K562 (cell line): ENCODE measurements at regions not wholly inside any gene's neighbourhood (a gene's known extent, or its start where the extent isn't known, plus 50 kb on each side); places are given as distances from the start of the nearest gene placed in this dataset.

Experiments used
- ARID3B ChIP-seq: fragments of 250-450 bp; sonication (Bioruptor Pico); IDR thresholded peaks from 2 replicates; pipeline ENCODE4 v1.4.0; 2020; ENCODE audit warnings: borderline replicate concordance
- BRD9 ChIP-seq: fragments of 450-650 bp; IDR thresholded peaks from 2 replicates; pipeline ENCODE4 v1.6.1; 2018; ENCODE audit warnings: low read depth; ENCODE audit not compliant: partially characterized antibody
- CBX5 ChIP-seq: IDR thresholded peaks from 2 replicates; pipeline ENCODE4 v1.6.1; 2014; ENCODE audit warnings: low read depth, borderline replicate concordance
- CSDE1 ChIP-seq, 2 experiments: fragments of 450-650 bp; IDR thresholded peaks; 2 replicates each; pipeline ENCODE4 v1.6.1; 2016; ENCODE audit warnings: mild to moderate bottlenecking in 1 of 2
- CTCFL ChIP-seq: IDR thresholded peaks from 2 replicates; pipeline ENCODE4 v1.6.1; 2011; ENCODE audit warnings: borderline replicate concordance, low read depth, mild to moderate bottlenecking, moderate library complexity, low read length; ENCODE audit not compliant: insufficient read depth, poor library complexity, severe bottlenecking
- DPF2 ChIP-seq: fragments of 450-650 bp; IDR thresholded peaks from 2 replicates; pipeline ENCODE4 v1.6.1; 2016
- HES1 ChIP-seq: fragments of 450-650 bp; IDR thresholded peaks from 2 replicates; pipeline ENCODE4 v1.6.1; 2016; ENCODE audit warnings: low read depth, mild to moderate bottlenecking, moderate library complexity
- KDM4B ChIP-seq, 2 experiments: fragments of 450-650 bp in 1 of 2; sonication (generic) in 1 of 2; IDR thresholded peaks; 2 replicates each; pipeline ENCODE4 v1.6.1; 2016 to 2017; ENCODE audit warnings: borderline replicate concordance in 2 of 2, antibody characterized with exemption in 1 of 2, low read depth in 1 of 2, mild to moderate bottlenecking in 1 of 2
- POLR3A ChIP-seq: IDR thresholded peaks from 2 replicates; pipeline ENCODE4 v1.6.1; 2011; ENCODE audit warnings: borderline replicate concordance, mild to moderate bottlenecking, moderate library complexity; ENCODE audit not compliant: insufficient read length, insufficient read depth; ENCODE audit errors: extremely low read depth
- RFX5 ChIP-seq: IDR thresholded peaks from 2 replicates; pipeline ENCODE4 v1.6.1; 2011; ENCODE audit warnings: low read depth, mild to moderate bottlenecking, improper control_type of control experiment, low read length
- SMC3 ChIP-seq: conservative IDR thresholded peaks from 2 replicates; pipeline ENCODE4 v1.6.1; 2011; ENCODE audit warnings: low read depth, low read length, improper control_type of control experiment; ENCODE audit not compliant: insufficient read depth
- SRSF3 ChIP-seq: fragments of 200-400 bp; formaldehyde crosslinking; IDR thresholded peaks from 2 replicates; pipeline ENCODE4 v1.6.1; 2016; ENCODE audit warnings: mild to moderate bottlenecking, low read length, moderate library complexity; ENCODE audit not compliant: insufficient read depth
- USF2 ChIP-seq: sonication (generic); formaldehyde crosslinking; IDR thresholded peaks from 2 replicates; pipeline ENCODE4 v1.5.0; 2020; ENCODE audit warnings: missing genetic modification reagents
- ZBTB17 ChIP-seq: fragments of 450-650 bp; formaldehyde crosslinking; IDR thresholded peaks from 2 replicates; pipeline ENCODE4 v1.4.0; 2020; ENCODE audit warnings: mild to moderate bottlenecking
- ZC3H4 ChIP-seq: sonication (generic); formaldehyde crosslinking; IDR thresholded peaks from 2 replicates; pipeline ENCODE4 v1.9.0; 2021; ENCODE audit warnings: missing genetic modification reagents, borderline replicate concordance
- ZFP1 ChIP-seq: fragments of 450-650 bp; formaldehyde crosslinking; IDR thresholded peaks from 2 replicates; pipeline ENCODE4 v1.4.0; 2020; ENCODE audit warnings: mild to moderate bottlenecking, mixed read lengths
- ZFP91 ChIP-seq: sonication (generic); formaldehyde crosslinking; IDR thresholded peaks from 2 replicates; pipeline ENCODE4 v1.8.0; 2022; ENCODE audit warnings: mild to moderate bottlenecking, missing genetic modification reagents
- ZNF592 ChIP-seq: fragments of 450-650 bp; IDR thresholded peaks from 2 replicates; pipeline ENCODE4 v1.6.1; 2017; ENCODE audit warnings: antibody characterized with exemption, mild to moderate bottlenecking

- TF ChIP-seq DPF2 (peak; percentile 88), RFX5 (no peak), CTCFL (no peak), SRSF3 (no peak), BRD9 (peak; percentile 59), ZBTB17 (CRISPR knock-in tag) (no peak), CBX5 (no peak), ZFP91 (no peak), SMC3 (no peak), KDM4B (IDR thresholded peaks at IDR 0.05; ENCODE audit: borderline replicate concordance in 2 of 2, low read depth in 1 of 2) (no peak), ZNF592 (peak; percentile 71; the same call in 1 of the 2 replicates), ARID3B (CRISPR knock-in tag) (no peak), POLR3A (no peak), CSDE1 (IDR thresholded peaks at IDR 0.05) (no peak), ZFP1 (CRISPR knock-in tag) (no peak), USF2 (CRISPR knock-in tag) (no peak), HES1 (no peak), ZC3H4 (no peak)
These were observed 72.5 kb upstream of the PRSS16 start (continued) for GRCh38 chr6:27174958-27175357.
